Neural progenitor cell (in vitro differentiated cells): ENCODE measurements at regions not wholly inside any gene's neighbourhood (a gene's known extent, or its start where the extent isn't known, plus 50 kb on each side); places are given as distances from the start of the nearest gene placed in this dataset.

Experiments used
- CTCF ChIP-seq: fragments of 200-600 bp; sonication (generic); IDR thresholded peaks from 2 replicates; pipeline ENCODE4 v1.5.1; 2017; ENCODE audit warnings: antibody characterized with exemption, mild to moderate bottlenecking
- EZH2 ChIP-seq: fragments of 200-600 bp; sonication (generic); IDR thresholded peaks from 2 replicates; pipeline ENCODE4 v1.6.1; 2017; ENCODE audit warnings: antibody characterized with exemption, mild to moderate bottlenecking, moderate library complexity
- EZH2phosphoT487 ChIP-seq: fragments of 200-600 bp; sonication (generic); IDR thresholded peaks from 2 replicates; pipeline ENCODE4 v1.6.1; 2017; ENCODE audit warnings: antibody characterized with exemption

- TF ChIP-seq CTCF (no peak), EZH2phosphoT487 (no peak), EZH2 (no peak)
Measured at GRCh38 chr22:47446331-47446730, 683.9 kb downstream of the TBC1D22A start.
